Cardiac fibroblast (primary cell): ENCODE measurements at regions not wholly inside any gene's neighbourhood (a gene's known extent, or its start where the extent isn't known, plus 50 kb on each side); places are given as distances from the start of the nearest gene placed in this dataset.
"Not testable (repeated sequence)": the region's sequence is repeated elsewhere in the genome, so short reads cannot be mapped to it uniquely, and the experiment has no call there.

ENCODE experiments used
- DNase-seq, 2 donors: peaks; one replicate each; pipeline versions ENCODE4 v3.0.0 to v3.0.0-alpha.2; 2010; ENCODE audit warnings: low read depth in 2 of 2
- H3K4me3 ChIP-seq, 2 donors: replicated peaks in 1 of 2; 1 replicate in 1 of 2; 2 replicates in 1 of 2; pipeline ENCODE4 v1.5.1; 2011; ENCODE audit warnings: low read depth in 2 of 2, low read length in 2 of 2, mild to moderate bottlenecking in 2 of 2, moderate library complexity in 1 of 2
- CTCF ChIP-seq: IDR thresholded peaks from one replicate; pipeline ENCODE4 v1.5.1; 2011; ENCODE audit warnings: low read depth, mild to moderate bottlenecking, low read length, inconsistent platforms

- TF ChIP-seq CTCF, result no peak
- DNase-seq, result no peak
- H3K4me3 ChIP-seq, result no peak overlapping the region
These were observed 65.1 kb downstream of the SOD2 start for GRCh38 chr6:159627939-159628338.

DNA sequence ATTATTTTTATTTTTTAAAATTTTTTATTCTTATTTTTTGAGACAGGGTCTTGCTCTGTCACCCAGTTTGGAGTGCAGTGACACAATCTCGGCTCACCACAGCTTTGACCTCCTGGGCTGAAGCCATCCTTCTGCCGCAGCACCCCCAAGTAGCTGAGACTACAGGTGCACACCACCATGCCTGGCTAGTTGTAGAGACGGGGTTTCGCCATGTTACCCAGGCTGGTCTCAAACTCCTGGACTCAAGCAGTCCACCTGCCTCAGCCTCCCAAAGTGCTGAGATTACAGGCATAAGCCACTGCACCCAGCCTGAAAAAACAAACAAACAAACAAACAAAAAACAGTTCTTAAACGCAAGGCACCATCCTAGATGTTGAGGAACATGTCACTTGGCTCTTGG is 66.5 kb downstream of the SOD2 start:
- not testable (repeated sequence) for DNase-seq, H3K4me3 ChIP-seq

DNA sequence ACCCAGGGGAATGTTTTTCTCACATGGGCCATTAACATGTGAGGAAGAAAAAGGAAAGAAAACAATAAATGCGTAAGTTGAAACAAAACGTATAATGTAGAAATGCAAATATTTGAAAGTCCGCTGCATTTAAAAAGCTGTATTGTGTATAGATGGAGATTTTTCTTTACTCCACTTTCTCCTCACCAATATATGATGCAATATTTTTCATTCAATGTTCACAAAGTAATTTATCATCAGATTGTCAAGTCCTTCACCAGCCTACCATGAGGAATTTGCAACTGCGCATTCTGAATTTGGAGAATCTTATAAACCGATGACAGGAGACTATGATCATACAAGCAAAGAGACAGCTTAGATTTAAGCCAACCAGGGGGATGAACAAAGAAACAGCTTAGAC is 69.9 kb downstream of the SOD2 start:
- no peak overlapping the region for H3K4me3 ChIP-seq
- no peak for TF ChIP-seq CTCF
- no peak for DNase-seq

- no peak overlapping the region for H3K4me3 ChIP-seq
- no peak for DNase-seq
- no peak for TF ChIP-seq CTCF
These were observed 72.1 kb downstream of the SOD2 start for GRCh38 chr6:159620947-159621346.

GRCh38 chr6:159617444-159617843 is 75.6 kb downstream of the SOD2 start:
- DNase-seq, result no peak
- no peak for TF ChIP-seq CTCF
- no peak overlapping the region for H3K4me3 ChIP-seq

- DNase-seq, result no peak
- no peak overlapping the region for H3K4me3 ChIP-seq
- no peak for TF ChIP-seq CTCF
These were observed 76.6 kb downstream of the SOD2 start for GRCh38 chr6:159616456-159616855.

- no peak for TF ChIP-seq CTCF
- H3K4me3 ChIP-seq, result no peak overlapping the region
- DNase-seq, result no peak
These were observed 77.1 kb downstream of the SOD2 start for GRCh38 chr6:159615918-159616317.
